ENCODE measurements at regions not wholly inside any gene's neighbourhood (a gene's known extent, or its start where the extent isn't known, plus 50 kb on each side); places are given as distances from the start of the nearest gene placed in this dataset.

GRCh38 chr12:98067795-98068194 lies 447.6 kb upstream of the TMPO start:
- no peak for DNase-seq

GRCh38 chr12:98073610-98074009 lies 441.8 kb upstream of the TMPO start:
- DNase-seq, result no peak

- no peak for DNase-seq
These were observed 441.1 kb upstream of the TMPO start for GRCh38 chr12:98074286-98074685.

- no peak for DNase-seq
These were observed 431.0 kb upstream of the TMPO start for GRCh38 chr12:98084391-98084790.

- DNase-seq, result no peak
These were observed 430.2 kb upstream of the TMPO start for GRCh38 chr12:98085046-98085755.

GRCh38 chr12:98090731-98091130 lies 424.7 kb upstream of the TMPO start:
- DNase-seq, result no peak

GRCh38 chr12:98096436-98096835 lies 419.0 kb upstream of the TMPO start:
- DNase-seq, result no peak

- no peak for DNase-seq
These were observed 409.2 kb upstream of the TMPO start for GRCh38 chr12:98106031-98106683.

- DNase-seq, result no peak
These were observed 406.1 kb upstream of the TMPO start for GRCh38 chr12:98109266-98109665.

GRCh38 chr12:98110536-98110935 lies 404.9 kb upstream of the TMPO start:
- DNase-seq, result no peak

GRCh38 chr12:98113548-98113947 lies 401.8 kb upstream of the TMPO start:
- DNase-seq, result no peak

GRCh38 chr12:98121963-98122362 lies 393.4 kb upstream of the TMPO start:
- DNase-seq, result no peak

GRCh38 chr12:98123021-98123461 lies 392.3 kb upstream of the TMPO start:
- DNase-seq, result no peak

- DNase-seq, result no peak
These were observed 388.6 kb upstream of the TMPO start for GRCh38 chr12:98126637-98127335.

GRCh38 chr12:98127336-98127679 lies 388.1 kb upstream of the TMPO start:
- no peak for DNase-seq

GRCh38 chr12:98127854-98128253 lies 387.5 kb upstream of the TMPO start:
- DNase-seq, result no peak

GRCh38 chr12:98136544-98136943 lies 378.8 kb upstream of the TMPO start:
- no peak for DNase-seq

GRCh38 chr12:98137278-98137677 lies 378.1 kb upstream of the TMPO start:
- no peak for DNase-seq

GRCh38 chr12:98144953-98145352 lies 370.4 kb upstream of the TMPO start:
- no peak for DNase-seq

GRCh38 chr12:98146043-98146442 lies 369.3 kb upstream of the TMPO start:
- DNase-seq, result no peak

GRCh38 chr12:98146487-98146886 lies 368.9 kb upstream of the TMPO start:
- no peak for DNase-seq

GRCh38 chr12:98149270-98149669 lies 366.1 kb upstream of the TMPO start:
- no peak for DNase-seq

GRCh38 chr12:98149691-98150210 lies 365.6 kb upstream of the TMPO start:
- DNase-seq, result no peak

- DNase-seq, result no peak
These were observed 364.2 kb upstream of the TMPO start for GRCh38 chr12:98151105-98151590.

Data from stimulated activated naive CD4-positive, alpha-beta T cell (primary cell).